Osteocyte (in vitro differentiated cells): ENCODE measurements at regions not wholly inside any gene's neighbourhood (a gene's known extent, or its start where the extent isn't known, plus 50 kb on each side); places are given as distances from the start of the nearest gene placed in this dataset.
"Not testable (repeated sequence)": the region's sequence is repeated elsewhere in the genome, so short reads cannot be mapped to it uniquely, and the experiment has no call there.

ENCODE experiments used
- DNase-seq: peaks from one replicate; pipeline ENCODE4 v3.0.0; 2021; ENCODE audit warnings: mixed read lengths; ENCODE audit not compliant: unreplicated experiment; ENCODE audit errors: extremely low spot score
- H3K27ac Mint-ChIP-seq: one replicate; pipeline ENCODE4 v1.8.0; 2021; ENCODE audit warnings: mild to moderate bottlenecking, mixed read lengths; ENCODE audit not compliant: unreplicated experiment
- H3K27me3 Mint-ChIP-seq: one replicate; pipeline ENCODE4 v1.8.0; 2021; ENCODE audit warnings: mixed read lengths; ENCODE audit not compliant: unreplicated experiment
- H3K36me3 Mint-ChIP-seq: one replicate; pipeline ENCODE4 v1.8.0; 2021; ENCODE audit warnings: mixed read lengths; ENCODE audit not compliant: unreplicated experiment
- H3K4me1 Mint-ChIP-seq: one replicate; pipeline ENCODE4 v1.8.0; 2021; ENCODE audit warnings: mixed read lengths; ENCODE audit not compliant: unreplicated experiment
- H3K4me3 Mint-ChIP-seq: one replicate; pipeline ENCODE4 v1.8.0; 2021; ENCODE audit warnings: mild to moderate bottlenecking, moderate library complexity, mixed read lengths; ENCODE audit not compliant: unreplicated experiment
- H3K9me3 Mint-ChIP-seq: one replicate; pipeline ENCODE4 v1.8.0; 2021; ENCODE audit warnings: mixed read lengths; ENCODE audit not compliant: unreplicated experiment

DNA sequence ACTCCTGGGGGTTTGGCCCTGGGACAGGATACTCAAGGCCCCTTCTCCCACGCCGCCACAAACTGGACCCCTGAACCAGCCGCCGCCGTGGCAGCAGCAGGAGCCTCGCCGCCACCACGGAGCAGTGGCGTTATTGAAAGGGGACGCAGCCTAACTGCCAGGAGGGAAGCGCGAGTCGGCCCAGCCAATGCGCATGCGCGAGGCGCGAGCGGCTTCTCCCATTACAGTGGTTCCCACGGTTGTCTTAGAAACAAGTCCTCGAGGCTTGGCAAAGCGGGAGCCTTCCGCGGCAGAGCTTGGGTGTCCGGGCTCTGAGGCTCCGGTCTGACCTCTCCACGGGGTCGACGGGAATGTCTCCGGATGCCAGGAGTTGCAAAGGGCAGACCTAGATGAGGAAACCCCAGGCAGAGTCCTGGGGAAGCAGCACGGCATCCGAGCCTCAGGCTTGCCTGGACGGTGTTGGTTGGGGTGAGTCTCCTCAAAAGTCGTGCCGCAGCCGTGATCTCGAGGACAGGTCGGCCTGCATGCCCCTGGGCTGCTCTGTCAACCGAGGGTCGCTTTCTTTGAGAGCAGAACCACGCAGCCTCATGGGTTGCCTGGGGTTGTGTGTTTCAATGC lies 360.6 kb upstream of the ZNF337 start:
- not testable (repeated sequence) for H3K27me3 Mint-ChIP-seq, DNase-seq, H3K27ac Mint-ChIP-seq, H3K9me3 Mint-ChIP-seq, H3K4me1 Mint-ChIP-seq, H3K4me3 Mint-ChIP-seq, H3K36me3 Mint-ChIP-seq

DNA sequence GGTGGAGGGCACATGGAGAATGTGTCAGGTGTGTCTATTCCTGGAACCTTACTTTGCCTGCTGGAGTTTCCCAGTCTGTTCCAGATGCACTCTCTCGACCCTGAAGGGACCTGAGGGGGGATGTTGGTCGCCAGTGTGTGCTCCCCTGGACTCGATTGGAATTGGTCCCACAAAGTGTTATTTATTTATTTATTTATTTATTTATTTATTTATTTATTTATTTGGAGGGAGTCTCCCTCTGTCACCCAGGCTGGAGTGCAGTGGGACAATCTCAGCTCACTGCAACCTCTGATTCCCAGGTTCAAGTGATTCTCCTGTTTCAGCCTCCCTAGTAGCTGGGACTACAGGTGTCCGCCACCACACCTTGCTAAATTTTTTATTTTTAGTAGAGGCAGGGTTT lies 329.1 kb upstream of the ZNF337 start:
- not testable (repeated sequence) for H3K27ac Mint-ChIP-seq, H3K4me3 Mint-ChIP-seq, H3K4me1 Mint-ChIP-seq, H3K36me3 Mint-ChIP-seq, H3K9me3 Mint-ChIP-seq, DNase-seq, H3K27me3 Mint-ChIP-seq

DNA sequence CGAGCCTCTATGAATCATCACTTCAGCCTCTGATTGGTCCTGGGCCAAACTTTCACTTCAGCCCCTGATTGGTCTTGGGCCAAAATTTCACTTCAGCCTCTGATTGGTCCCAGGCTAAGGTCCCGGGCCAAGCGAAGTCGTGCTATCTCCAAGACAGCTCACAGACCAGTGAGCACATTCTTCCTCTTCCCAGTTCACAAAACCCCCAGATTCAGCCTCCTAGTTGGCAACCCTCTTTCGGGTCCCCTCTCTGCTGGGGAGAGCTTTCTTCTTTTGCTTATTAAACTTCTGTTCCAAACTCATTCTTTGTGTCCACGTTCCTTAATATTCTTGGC lies 314.3 kb upstream of the ZNF337 start:
- H3K9me3 Mint-ChIP-seq, DNase-seq, H3K27me3 Mint-ChIP-seq, H3K36me3 Mint-ChIP-seq, H3K4me1 Mint-ChIP-seq: not testable (repeated sequence)
- Mint-ChIP-seq H3K27ac (peak overlapping the region; percentile 87), H3K4me3 (peak overlapping the region; percentile 90)

GRCh38 chr20:26010224-26010941 lies 313.7 kb upstream of the ZNF337 start:
- H3K9me3 Mint-ChIP-seq, H3K36me3 Mint-ChIP-seq, H3K27me3 Mint-ChIP-seq, DNase-seq, H3K4me1 Mint-ChIP-seq: not testable (repeated sequence)
- Mint-ChIP-seq H3K4me3 (peak overlapping the region; percentile 90), H3K27ac (peak overlapping the region; percentile 87)

DNA sequence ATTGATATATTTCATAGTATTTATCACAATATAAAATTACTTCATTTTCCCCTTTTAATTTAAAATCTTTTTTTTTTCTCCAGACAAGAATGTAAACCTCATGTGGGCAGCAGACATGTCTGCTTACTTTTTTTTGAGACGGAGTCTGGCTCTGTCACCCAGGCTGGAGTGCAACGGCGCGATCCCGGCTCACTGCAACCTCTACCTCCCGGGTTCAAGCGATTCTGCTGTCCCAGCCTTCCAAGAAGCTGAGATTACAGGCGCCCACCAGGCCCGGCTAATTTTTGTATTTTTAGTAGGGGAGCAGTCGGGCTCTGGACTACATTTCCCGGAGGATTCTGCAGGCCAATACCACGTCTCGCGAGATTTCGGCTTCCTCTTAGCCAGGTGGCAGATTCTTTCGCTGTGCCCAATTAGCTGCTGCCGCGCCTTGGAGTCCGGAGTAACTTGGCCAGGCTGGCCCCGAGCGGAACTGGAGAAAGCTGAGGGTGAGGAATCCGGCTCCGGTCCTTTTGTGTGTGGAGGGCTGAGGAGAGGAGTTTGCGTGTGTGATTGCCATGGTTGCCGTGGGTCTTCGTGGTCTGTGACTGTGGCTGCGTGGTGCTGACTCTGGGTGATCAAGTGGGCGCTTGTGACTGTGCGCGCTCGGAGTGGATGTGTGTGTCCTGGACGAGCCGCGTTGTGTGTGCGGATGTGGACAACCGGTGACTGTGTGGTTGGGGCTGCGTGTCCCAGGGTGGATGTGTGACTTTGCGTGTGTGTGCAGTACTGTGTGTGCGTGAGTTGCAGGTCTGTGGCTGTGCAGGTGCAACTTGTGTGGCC lies 313.0 kb upstream of the ZNF337 start:
- peak; percentile 90 for DNase-seq
- H3K27me3 Mint-ChIP-seq, H3K4me1 Mint-ChIP-seq, H3K36me3 Mint-ChIP-seq, H3K9me3 Mint-ChIP-seq: not testable (repeated sequence)
- peak overlapping the region; percentile 87 for H3K27ac Mint-ChIP-seq
- H3K4me3 Mint-ChIP-seq, result peak overlapping the region; percentile 90

DNA sequence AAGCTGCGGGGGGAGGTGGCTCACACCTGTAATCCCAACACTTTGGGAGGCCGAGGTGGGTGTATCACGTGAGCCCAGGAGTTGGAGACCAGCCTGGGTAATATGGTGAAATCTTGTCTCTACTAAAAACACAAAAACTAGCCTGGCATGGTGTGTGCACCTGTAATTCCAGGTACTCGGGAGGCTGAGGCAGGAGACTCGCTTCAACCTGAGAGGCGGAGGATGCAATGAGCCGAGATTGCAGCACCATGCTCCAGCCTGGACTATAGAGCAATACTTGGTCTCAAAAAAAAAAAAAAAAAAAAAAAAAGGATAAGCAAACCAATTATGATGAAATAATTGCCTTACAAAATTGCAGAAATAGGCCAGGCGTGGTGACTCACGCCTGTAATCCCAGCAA lies 311.4 kb upstream of the ZNF337 start:
- not testable (repeated sequence) for H3K36me3 Mint-ChIP-seq, DNase-seq, H3K4me1 Mint-ChIP-seq, H3K9me3 Mint-ChIP-seq, H3K27me3 Mint-ChIP-seq, H3K27ac Mint-ChIP-seq, H3K4me3 Mint-ChIP-seq

DNA sequence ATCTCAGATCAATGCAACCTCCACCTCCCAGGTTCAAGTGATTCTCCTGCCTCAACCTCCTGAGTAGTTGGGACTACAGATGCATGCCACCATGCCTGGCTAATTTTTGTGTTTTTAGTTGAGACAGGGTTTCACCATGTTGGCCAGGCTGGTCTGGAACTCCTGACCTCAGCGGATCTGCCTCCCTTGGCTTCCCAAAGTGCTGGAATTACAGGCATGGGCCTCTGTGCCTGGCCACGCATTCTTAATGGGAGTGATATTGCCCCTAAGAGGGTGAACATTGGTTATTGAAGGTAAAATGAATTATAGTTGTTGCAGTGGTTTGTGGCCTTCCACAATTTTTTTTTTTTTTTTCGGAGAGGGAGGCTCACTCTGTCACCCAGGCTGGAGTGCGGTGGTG lies 309.5 kb upstream of the ZNF337 start:
- not testable (repeated sequence) for H3K4me3 Mint-ChIP-seq, H3K36me3 Mint-ChIP-seq, H3K27ac Mint-ChIP-seq, H3K27me3 Mint-ChIP-seq, H3K9me3 Mint-ChIP-seq, H3K4me1 Mint-ChIP-seq
- DNase-seq, result peak; percentile 56

DNA sequence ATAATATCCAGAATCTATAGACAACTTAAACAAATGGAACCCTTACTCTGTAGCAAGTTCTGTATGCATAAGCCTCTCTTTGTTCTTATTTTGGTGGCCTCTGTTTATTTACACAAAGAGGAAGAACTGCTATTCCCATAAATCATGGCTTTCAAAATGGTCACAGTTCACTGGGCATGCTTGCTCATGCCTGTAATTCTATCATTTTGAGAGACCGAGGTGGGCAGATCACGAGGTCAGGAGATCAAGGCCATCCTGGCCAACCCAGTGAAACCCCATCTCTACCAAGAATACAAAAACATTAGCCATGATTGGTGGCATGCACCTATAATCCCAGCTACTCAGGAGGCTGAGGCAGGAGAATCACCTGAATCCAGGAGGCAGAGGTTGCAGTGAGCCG lies 307.3 kb upstream of the ZNF337 start:
- not testable (repeated sequence) for H3K27me3 Mint-ChIP-seq, DNase-seq, H3K9me3 Mint-ChIP-seq, H3K27ac Mint-ChIP-seq, H3K36me3 Mint-ChIP-seq, H3K4me3 Mint-ChIP-seq, H3K4me1 Mint-ChIP-seq

DNA sequence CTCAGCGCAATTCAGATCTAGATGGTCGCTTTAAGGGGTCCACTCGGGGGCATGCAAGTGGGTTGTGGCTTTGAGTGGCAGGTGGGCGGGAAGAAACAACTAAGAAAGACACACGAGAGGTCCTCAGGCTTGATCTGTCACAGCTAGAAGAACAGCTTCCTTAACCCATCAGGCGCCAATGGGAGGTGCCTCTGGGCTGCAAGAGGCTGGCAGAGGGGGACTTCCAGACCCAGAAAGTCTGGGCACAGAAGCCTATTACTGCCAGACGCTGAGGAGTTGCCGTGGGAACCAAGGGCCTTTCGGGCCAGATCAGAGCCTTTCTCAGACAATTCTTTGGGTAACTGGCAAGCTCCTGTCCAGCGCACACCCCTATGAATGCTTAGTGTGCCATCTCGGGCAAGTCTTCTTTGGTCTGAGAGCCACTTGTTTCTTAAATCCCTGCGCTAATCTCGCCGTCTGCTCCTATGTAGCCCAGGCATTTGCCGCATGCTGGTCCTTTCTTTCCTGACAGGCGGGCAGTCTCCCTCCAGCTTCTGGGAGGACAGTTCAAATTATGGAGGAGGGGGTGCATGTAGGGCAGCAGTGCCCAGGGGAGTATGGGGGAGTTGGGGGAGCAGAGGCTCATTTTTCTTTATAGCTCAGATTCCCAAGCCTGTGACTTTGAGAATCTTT lies 300.9 kb upstream of the ZNF337 start:
- not testable (repeated sequence) for H3K27ac Mint-ChIP-seq, H3K27me3 Mint-ChIP-seq, H3K9me3 Mint-ChIP-seq, H3K4me1 Mint-ChIP-seq, H3K4me3 Mint-ChIP-seq, H3K36me3 Mint-ChIP-seq
- peak; percentile 54 for DNase-seq
